ENCODE measurements at regions not wholly inside any gene's neighbourhood (a gene's known extent, or its start where the extent isn't known, plus 50 kb on each side); places are given as distances from the start of the nearest gene placed in this dataset.

- TF ChIP-seq CTCF (IDR thresholded peaks at IDR 0.05; ENCODE audit: borderline replicate concordance, extremely low read depth, low read length, poor library complexity, severe bottlenecking) (no peak), EZH2 (IDR thresholded peaks at IDR 0.05; ENCODE audit: borderline replicate concordance, low read depth, low read length, severe bottlenecking) (no peak)
Measured at GRCh38 chr4:123340381-123340701, 56.3 kb upstream of the SPRY1 start.
